GM12872 (cell line): ENCODE measurements at regions not wholly inside any gene's neighbourhood (a gene's known extent, or its start where the extent isn't known, plus 50 kb on each side); places are given as distances from the start of the nearest gene placed in this dataset.

ENCODE experiments used
- TF ChIP-seq, protein P1 (sequence below): IDR thresholded peaks from 3 replicates; pipeline ENCODE4 v1.5.1; 2011; ENCODE audit warnings: low read depth, mild to moderate bottlenecking, low read length, moderate library complexity; ENCODE audit not compliant: insufficient read depth

DNA sequence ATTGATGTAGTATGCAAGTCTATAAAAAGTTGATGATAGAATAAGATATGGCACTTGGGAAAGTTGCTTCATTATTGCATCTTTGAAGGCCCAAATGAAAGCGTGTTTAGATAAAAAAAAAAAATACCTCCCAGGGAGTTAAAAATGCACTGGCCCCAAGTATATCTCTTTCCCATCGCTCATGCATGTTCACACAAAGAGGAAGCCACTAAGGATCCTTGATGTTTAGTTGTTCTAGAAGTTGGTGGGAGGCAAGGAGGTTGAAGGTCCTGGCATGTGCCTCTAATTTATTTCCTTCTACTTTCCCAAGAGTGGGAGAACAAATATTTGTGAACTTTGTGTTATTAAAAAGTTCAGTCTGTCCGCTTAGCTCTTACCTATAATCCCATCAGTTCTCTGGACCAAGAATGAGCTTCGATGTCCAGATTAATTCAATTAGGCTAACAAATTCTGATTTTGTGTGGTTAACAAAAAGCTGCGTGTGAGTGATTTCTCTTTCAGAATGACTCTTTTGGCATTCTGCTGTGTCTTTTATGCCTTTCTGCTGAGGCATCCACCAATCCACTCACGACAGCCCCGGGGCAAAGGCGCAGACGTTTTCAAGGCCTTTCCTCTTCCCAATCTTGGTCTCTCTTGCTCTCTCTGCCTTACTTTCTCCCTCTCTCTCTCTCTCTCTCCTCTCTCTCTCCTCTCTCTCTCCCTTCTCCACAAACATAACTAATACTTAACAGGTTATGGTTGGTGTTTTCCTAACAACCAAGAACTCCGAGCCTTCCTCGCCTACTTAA, 135.1 kb upstream of the ERCC6L2 start:
- TF ChIP-seq, protein P1, sequence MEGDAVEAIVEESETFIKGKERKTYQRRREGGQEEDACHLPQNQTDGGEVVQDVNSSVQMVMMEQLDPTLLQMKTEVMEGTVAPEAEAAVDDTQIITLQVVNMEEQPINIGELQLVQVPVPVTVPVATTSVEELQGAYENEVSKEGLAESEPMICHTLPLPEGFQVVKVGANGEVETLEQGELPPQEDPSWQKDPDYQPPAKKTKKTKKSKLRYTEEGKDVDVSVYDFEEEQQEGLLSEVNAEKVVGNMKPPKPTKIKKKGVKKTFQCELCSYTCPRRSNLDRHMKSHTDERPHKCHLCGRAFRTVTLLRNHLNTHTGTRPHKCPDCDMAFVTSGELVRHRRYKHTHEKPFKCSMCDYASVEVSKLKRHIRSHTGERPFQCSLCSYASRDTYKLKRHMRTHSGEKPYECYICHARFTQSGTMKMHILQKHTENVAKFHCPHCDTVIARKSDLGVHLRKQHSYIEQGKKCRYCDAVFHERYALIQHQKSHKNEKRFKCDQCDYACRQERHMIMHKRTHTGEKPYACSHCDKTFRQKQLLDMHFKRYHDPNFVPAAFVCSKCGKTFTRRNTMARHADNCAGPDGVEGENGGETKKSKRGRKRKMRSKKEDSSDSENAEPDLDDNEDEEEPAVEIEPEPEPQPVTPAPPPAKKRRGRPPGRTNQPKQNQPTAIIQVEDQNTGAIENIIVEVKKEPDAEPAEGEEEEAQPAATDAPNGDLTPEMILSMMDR: no peak

DNA sequence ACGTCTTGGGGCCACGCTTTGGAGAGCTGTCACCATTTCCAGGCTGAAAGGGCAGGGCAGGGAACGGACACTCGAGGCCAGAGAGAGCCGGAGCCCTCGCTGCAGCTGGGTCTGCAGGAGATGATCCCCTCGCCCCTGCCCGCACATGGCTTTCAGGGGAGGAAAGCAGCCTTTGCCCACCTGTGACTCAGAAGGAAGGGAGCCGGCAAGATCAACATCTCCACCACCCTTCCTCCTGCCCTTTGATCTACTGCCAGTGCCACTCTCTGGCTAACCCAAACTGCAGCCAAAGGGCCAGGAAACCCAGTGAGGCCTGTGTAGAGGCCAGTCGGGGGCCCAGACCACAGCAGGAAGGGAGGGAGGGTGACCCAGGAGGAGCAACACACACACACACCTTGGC, 137.1 kb upstream of the ERCC6L2 start:
- TF ChIP-seq, protein P1: no peak

DNA sequence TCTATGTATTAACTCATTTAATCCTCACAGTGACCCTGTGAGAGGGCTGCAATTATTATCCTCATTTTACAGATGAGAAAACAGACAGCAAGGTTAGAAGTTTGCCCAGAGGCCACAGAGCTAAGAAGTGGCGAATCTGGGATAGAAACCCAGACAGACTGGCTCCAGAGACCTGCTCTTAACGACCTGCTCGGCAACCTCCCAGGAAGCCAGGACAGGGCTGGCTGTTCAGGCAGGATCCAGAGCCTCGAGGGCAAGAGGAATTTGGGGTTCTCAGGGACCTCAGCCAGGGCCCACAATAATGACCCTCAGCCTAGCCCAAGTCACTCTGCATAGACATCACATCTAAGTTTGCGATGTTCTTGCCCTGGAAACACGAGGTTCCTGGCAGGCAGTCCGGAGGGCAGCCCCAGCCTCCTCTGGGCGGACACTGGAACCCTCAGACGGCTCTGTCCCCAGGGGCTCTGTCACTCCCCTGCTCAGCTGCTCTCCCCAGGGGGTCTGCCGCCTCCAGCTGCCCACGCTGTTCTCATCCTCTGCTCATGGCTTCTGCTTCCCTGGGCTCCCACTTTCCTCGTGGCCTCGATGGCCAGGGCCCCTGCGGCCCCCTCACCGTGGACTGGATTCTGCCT, 138.5 kb upstream of the ERCC6L2 start:
- TF ChIP-seq, protein P1: no peak

DNA sequence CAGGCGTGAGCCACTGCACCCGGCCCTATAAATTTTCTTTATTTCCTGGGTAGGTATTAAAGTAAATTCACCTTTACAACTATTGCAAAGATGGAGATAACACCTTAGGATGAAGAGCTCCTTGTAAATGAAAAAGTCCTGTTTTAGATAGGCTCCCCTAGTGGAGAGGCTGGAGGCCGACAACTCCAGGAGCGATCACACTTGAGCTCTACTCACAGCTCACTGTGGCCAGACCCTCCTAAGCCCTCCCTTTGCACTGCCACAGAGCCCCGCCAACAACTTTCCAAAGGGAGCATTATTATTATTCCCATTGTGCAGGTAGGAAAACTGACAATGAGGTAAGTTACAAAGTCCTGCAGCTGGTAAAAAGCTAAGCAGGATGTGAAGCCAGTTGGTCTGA, 139.1 kb upstream of the ERCC6L2 start:
- TF ChIP-seq, protein P1: peak; percentile 54

DNA sequence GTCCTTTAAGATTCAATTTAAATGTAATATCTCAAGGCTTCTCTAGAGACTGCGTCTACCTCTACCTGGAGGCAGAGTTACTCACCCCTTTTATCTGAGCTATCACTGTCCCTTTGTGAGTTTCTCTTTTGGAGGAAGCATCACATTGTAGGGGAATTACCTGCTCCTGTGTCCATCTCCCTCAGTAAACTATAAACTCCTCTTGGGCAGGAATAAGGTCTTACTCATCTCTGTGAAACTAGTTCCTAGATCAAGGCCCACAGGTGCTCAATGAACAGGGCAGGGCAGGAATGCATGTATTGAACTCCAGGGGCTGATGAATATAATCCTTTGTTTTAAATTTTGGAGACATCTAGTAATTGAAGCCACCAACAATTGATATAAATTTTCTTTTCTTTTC, 139.8 kb upstream of the ERCC6L2 start:
- TF ChIP-seq, protein P1: no peak

DNA sequence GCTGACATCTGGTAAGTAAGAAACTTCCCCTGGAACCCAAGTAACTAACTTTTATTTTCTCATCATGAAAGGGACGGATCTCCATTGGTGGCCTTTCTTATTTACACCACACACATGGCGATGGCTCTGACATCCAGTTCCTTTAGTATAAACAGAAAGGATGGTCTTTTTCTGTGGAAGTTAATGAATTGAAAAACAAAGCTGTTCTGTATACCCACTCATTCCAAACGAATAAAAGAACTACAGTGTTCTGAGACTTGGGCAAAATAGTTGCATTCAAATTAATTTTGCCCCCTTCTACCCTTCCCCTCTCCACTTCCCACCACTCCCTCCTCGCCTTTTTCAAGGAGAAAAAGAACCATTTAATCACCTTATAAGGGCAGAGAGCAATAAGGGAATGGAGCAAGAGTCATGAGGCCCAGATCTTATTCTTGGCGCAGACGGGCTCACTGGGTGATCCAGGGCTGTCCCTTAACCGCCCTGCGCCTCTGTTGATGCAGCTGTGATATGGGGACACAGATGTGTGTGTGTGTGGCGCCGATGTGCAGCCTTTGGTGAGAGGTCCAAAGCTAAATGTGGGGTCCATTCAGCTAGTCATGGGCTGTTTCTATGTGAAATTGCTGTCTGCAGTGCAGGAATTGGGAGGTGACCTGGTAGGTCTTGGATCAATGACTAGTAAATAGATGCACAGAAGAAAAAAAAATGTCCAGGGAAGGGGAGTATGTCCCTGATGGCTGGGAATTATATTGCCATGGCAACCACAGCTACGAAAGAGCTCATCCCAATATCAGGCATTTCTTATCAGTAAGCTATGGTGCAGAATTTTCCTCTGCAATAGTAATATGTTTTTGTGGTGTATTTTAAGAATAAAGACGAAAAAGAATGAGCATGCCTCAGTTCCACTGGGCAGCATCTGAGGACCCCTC, 141.5 kb upstream of the ERCC6L2 start:
- TF ChIP-seq, protein P1: no peak
